GM18502 (cell line): ENCODE measurements at regions not wholly inside any gene's neighbourhood (a gene's known extent, or its start where the extent isn't known, plus 50 kb on each side); places are given as distances from the start of the nearest gene placed in this dataset.

ENCODE experiments used
- ATAC-seq: cut with Tn5 transposase; IDR thresholded peaks from one replicate; pipeline ENCODE4 v1.9.1; 2021; ENCODE audit warnings: mild to moderate bottlenecking; ENCODE audit not compliant: unreplicated experiment, poor library complexity

- ATAC-seq = no peak
Measured at GRCh38 chr18:64519201-64519600, 370.3 kb upstream of the LINC00305 start.

GRCh38 chr18:64518191-64518590 is 369.3 kb upstream of the LINC00305 start:
- ATAC-seq = no peak

GRCh38 chr18:64513401-64513800 is 364.5 kb upstream of the LINC00305 start:
- ATAC-seq = no peak

GRCh38 chr18:64490207-64490606 is 341.3 kb upstream of the LINC00305 start:
- no peak for ATAC-seq

- ATAC-seq = no peak
Measured at GRCh38 chr18:64488698-64489097, 339.8 kb upstream of the LINC00305 start.

GRCh38 chr18:64474773-64475172 is 325.9 kb upstream of the LINC00305 start:
- no peak for ATAC-seq

GRCh38 chr18:64474255-64474654 is 325.4 kb upstream of the LINC00305 start:
- ATAC-seq = no peak

- no peak for ATAC-seq
Measured at GRCh38 chr18:64449434-64449833, 300.5 kb upstream of the LINC00305 start.

GRCh38 chr18:64444819-64445218 is 295.9 kb upstream of the LINC00305 start:
- ATAC-seq = no peak

- ATAC-seq = no peak
Measured at GRCh38 chr18:64438178-64438577, 289.3 kb upstream of the LINC00305 start.

GRCh38 chr18:64436111-64436510 is 287.2 kb upstream of the LINC00305 start:
- no peak for ATAC-seq

- ATAC-seq = no peak
Measured at GRCh38 chr18:64419156-64419555, 270.3 kb upstream of the LINC00305 start.

GRCh38 chr18:64416990-64417389 is 268.1 kb upstream of the LINC00305 start:
- no peak for ATAC-seq

- no peak for ATAC-seq
Measured at GRCh38 chr18:64415218-64415617, 266.3 kb upstream of the LINC00305 start.

- ATAC-seq = no peak
Measured at GRCh38 chr18:64410685-64411084, 261.8 kb upstream of the LINC00305 start.

- ATAC-seq = peak; percentile 72
Measured at GRCh38 chr18:64409511-64409910, 260.6 kb upstream of the LINC00305 start.

GRCh38 chr18:64407606-64408005 is 258.7 kb upstream of the LINC00305 start:
- no peak for ATAC-seq

- ATAC-seq = no peak
Measured at GRCh38 chr18:64405161-64405560, 256.3 kb upstream of the LINC00305 start.

- ATAC-seq = peak; percentile 81
Measured at GRCh38 chr18:64403784-64404503, 255.1 kb upstream of the LINC00305 start.

GRCh38 chr18:64402636-64403035 is 253.7 kb upstream of the LINC00305 start:
- ATAC-seq = no peak

GRCh38 chr18:64401268-64402060 is 252.6 kb upstream of the LINC00305 start:
- ATAC-seq = no peak

GRCh38 chr18:64399566-64399965 is 250.7 kb upstream of the LINC00305 start:
- ATAC-seq = no peak
